H1 (cell line): ENCODE measurements at regions not wholly inside any gene's neighbourhood (a gene's known extent, or its start where the extent isn't known, plus 50 kb on each side); places are given as distances from the start of the nearest gene placed in this dataset.

Experiments used
- CTCF ChIA-PET: fragments of 300-600 bp; sonication (Branson Sonifier 250); formaldehyde crosslinking; loops from one replicate; lab custom pipeline; 2021; ENCODE audit not compliant: partially characterized antibody; lab: Charles Lee
- POLR2A ChIA-PET: fragments of 300-600 bp; sonication (Branson Sonifier 250); formaldehyde crosslinking; loops from one replicate; lab custom pipeline; 2021; ENCODE audit warnings: inconsistent platforms; ENCODE audit not compliant: partially characterized antibody; lab: Charles Lee
- DNase-seq, 2 experiments: peaks; one replicate each; pipeline versions ENCODE4 v3.0.0 to v3.0.0-alpha.2; 2010 to 2022; ENCODE audit warnings: low spot score in 2 of 2, low read depth in 1 of 2, mixed read lengths in 1 of 2
- FAIRE-seq: peaks from 2 replicates; lab custom pipeline; 2011; peaks lifted over from hg19 to GRCh38; lab: Jason Lieb, UNC
- H2AFZ ChIP-seq: 2 replicates; pipeline ENCODE4 v1.8.1; 2012; ENCODE audit warnings: low read length, inconsistent platforms
- H2AK5ac ChIP-seq: 2 replicates; pipeline ENCODE4 v1.6.1; 2013; ENCODE audit warnings: low read depth, low read length
- H2BK120ac ChIP-seq: replicated peaks from 2 replicates; pipeline ENCODE3; 2013; ENCODE audit warnings: low read depth, low read length, inconsistent platforms
- H2BK12ac ChIP-seq: 2 replicates; pipeline ENCODE4 v1.6.1; 2013; ENCODE audit warnings: low read depth, low read length
- H2BK15ac ChIP-seq: 2 replicates; pipeline ENCODE4 v1.6.1; 2013; ENCODE audit warnings: low read length
- H2BK20ac ChIP-seq: 2 replicates; pipeline ENCODE4 v1.6.1; 2013; ENCODE audit warnings: low read length
- H2BK5ac ChIP-seq: 2 replicates; pipeline ENCODE4 v1.6.1; 2013; ENCODE audit warnings: low read depth, low read length
- H3K14ac ChIP-seq: 2 replicates; pipeline ENCODE4 v1.6.1; 2013; ENCODE audit warnings: inconsistent platforms; ENCODE audit not compliant: insufficient read length
- H3K18ac ChIP-seq: 2 replicates; pipeline ENCODE4 v1.6.1; 2013; ENCODE audit warnings: low read length; ENCODE audit errors: extremely low read depth
- H3K23ac ChIP-seq: 2 replicates; pipeline ENCODE4 v1.6.1; 2013; ENCODE audit warnings: inconsistent platforms; ENCODE audit not compliant: insufficient read length
- H3K23me2 ChIP-seq: 2 replicates; pipeline ENCODE4 v1.6.1; 2013; ENCODE audit warnings: low read depth, low read length
- H3K27ac ChIP-seq: 2 replicates; pipeline ENCODE4 v1.6.1; 2011; ENCODE audit warnings: low read depth, low read length, inconsistent platforms
- H3K27me3 ChIP-seq, 4 experiments: replicated peaks in 1 of 4; 1 replicate in 1 of 4; 2 replicates in 3 of 4; pipeline versions ENCODE4 v1.6.1 to v1.8.1; 2011 to 2013; ENCODE audit warnings: low read length in 3 of 4, mild to moderate bottlenecking in 3 of 4, inconsistent platforms in 2 of 4, mixed read lengths in 2 of 4, moderate library complexity in 1 of 4; ENCODE audit not compliant: control insufficient read depth in 3 of 4, insufficient read depth in 3 of 4; ENCODE audit errors: extremely low read depth in 1 of 4
- H3K36me3 ChIP-seq, 4 experiments: 2 replicates each; pipeline versions ENCODE4 v1.6.1 to v1.8.1; 2011 to 2013; ENCODE audit warnings: mild to moderate bottlenecking in 4 of 4, low read length in 3 of 4, moderate library complexity in 2 of 4, control low read depth in 1 of 4, inconsistent platforms in 1 of 4; ENCODE audit not compliant: insufficient read depth in 4 of 4, control insufficient read depth in 2 of 4
- H3K4ac ChIP-seq: replicated peaks from 2 replicates; pipeline ENCODE3; 2013; ENCODE audit warnings: low read length, low read depth, mixed read lengths, inconsistent platforms; ENCODE audit not compliant: insufficient read length
- H3K4me1 ChIP-seq, 4 experiments: replicated peaks in 1 of 4; 1 replicate in 1 of 4; 2 replicates in 3 of 4; pipeline versions ENCODE4 v1.6.1 to v1.8.1; 2011 to 2013; ENCODE audit warnings: low read length in 3 of 4, inconsistent platforms in 2 of 4, mixed read lengths in 1 of 4; ENCODE audit not compliant: insufficient read depth in 4 of 4, control insufficient read depth in 3 of 4
- H3K4me2 ChIP-seq, 2 experiments: 2 replicates each; pipeline versions ENCODE4 v1.6.1 to v1.8.1; 2011 to 2013; ENCODE audit warnings: low read depth in 2 of 2, low read length in 2 of 2, control low read depth in 1 of 2, inconsistent platforms in 1 of 2, mild to moderate bottlenecking in 1 of 2; ENCODE audit not compliant: insufficient read depth in 1 of 2
- H3K4me3 ChIP-seq, 4 experiments: fragments of 200-600, 300-600 bp in 1 of 4; sonication (generic), shearing (Covaris generic), sonication (Bioruptor Twin) in 1 of 4; 2 replicates each; pipeline versions ENCODE4 v1.5.1 to v1.8.1; 2011 to 2016; ENCODE audit warnings: low read length in 4 of 4, low read depth in 3 of 4, control low read depth in 2 of 4, inconsistent platforms in 2 of 4, mild to moderate bottlenecking in 2 of 4, mixed read lengths in 1 of 4, moderate library complexity in 1 of 4; ENCODE audit not compliant: insufficient read depth in 2 of 4; ENCODE audit errors: extremely low read depth in 1 of 4
- H3K56ac ChIP-seq: replicated peaks from 2 replicates; pipeline ENCODE3; 2013; ENCODE audit warnings: low read depth, mild to moderate bottlenecking, mixed read lengths, low read length, inconsistent platforms; ENCODE audit not compliant: insufficient read length
- H3K79me1 ChIP-seq: 2 replicates; pipeline ENCODE4 v1.6.1; 2013; ENCODE audit warnings: low read depth, low read length, control low read depth
- H3K79me2 ChIP-seq, 2 experiments: 2 replicates each; pipeline versions ENCODE4 v1.6.1 to v1.8.1; 2012 to 2013; ENCODE audit warnings: low read length in 2 of 2, mild to moderate bottlenecking in 2 of 2, inconsistent platforms in 1 of 2; ENCODE audit not compliant: insufficient read depth in 2 of 2, control insufficient read depth in 1 of 2
- H3K9ac ChIP-seq, 4 experiments: replicated peaks in 1 of 4; 1 replicate in 1 of 4; 2 replicates in 3 of 4; pipeline versions ENCODE4 v1.6.1 to v1.8.1; 2011 to 2013; ENCODE audit warnings: low read depth in 3 of 4, low read length in 3 of 4, control low read depth in 2 of 4, mild to moderate bottlenecking in 2 of 4, moderate library complexity in 2 of 4, inconsistent platforms in 1 of 4; ENCODE audit errors: extremely low read depth in 1 of 4
- H3K9me3 ChIP-seq, 2 experiments: 2 replicates each; pipeline versions ENCODE4 v1.6.1 to v1.8.1; 2012 to 2013; ENCODE audit warnings: mild to moderate bottlenecking in 2 of 2, moderate library complexity in 2 of 2, control low read depth in 1 of 2, inconsistent platforms in 1 of 2, low read depth in 1 of 2, low read length in 1 of 2, mixed read lengths in 1 of 2; ENCODE audit not compliant: insufficient read depth in 2 of 2
- H4K20me1 ChIP-seq, 2 experiments: replicated peaks in 1 of 2; 2 replicates each; pipeline versions ENCODE3 to v1.8.1; 2011 to 2013; ENCODE audit warnings: inconsistent platforms in 2 of 2, low read length in 2 of 2, mild to moderate bottlenecking in 1 of 2; ENCODE audit not compliant: insufficient read depth in 2 of 2, control insufficient read depth in 1 of 2
- H4K5ac ChIP-seq: 2 replicates; pipeline ENCODE4 v1.6.1; 2013; ENCODE audit warnings: low read length, low read depth, mixed read lengths, inconsistent platforms; ENCODE audit not compliant: insufficient read length
- H4K8ac ChIP-seq: 2 replicates; pipeline ENCODE4 v1.8.0; 2013; ENCODE audit warnings: mild to moderate bottlenecking, moderate library complexity, low read length, inconsistent platforms; ENCODE audit not compliant: insufficient read depth; ENCODE audit errors: extremely low read depth
- H4K91ac ChIP-seq: replicated peaks from 2 replicates; pipeline ENCODE3; 2013; ENCODE audit warnings: low read length, mixed read lengths, inconsistent platforms; ENCODE audit not compliant: insufficient read length
- CREB1 ChIP-seq: IDR thresholded peaks from 2 replicates; pipeline ENCODE4 v1.6.1; 2012; ENCODE audit warnings: inconsistent platforms
- NANOG ChIP-seq: IDR thresholded peaks from 2 replicates; pipeline ENCODE4 v1.6.1; 2011; ENCODE audit warnings: low read length, low read depth, mild to moderate bottlenecking, inconsistent platforms; ENCODE audit not compliant: insufficient read depth, poor library complexity, severe bottlenecking
- TAF7 ChIP-seq: optimal IDR thresholded peaks from 2 replicates; pipeline ENCODE3; 2011; ENCODE audit warnings: low read depth, mild to moderate bottlenecking, inconsistent platforms, low read length, moderate library complexity, borderline replicate concordance
- WGBS, 2 experiments: shearing (Covaris generic) in 1 of 2; methylation state at CpG; one replicate each; pipeline versions ENCODE4 v1.1.6 to v1.1.7; 2013 to 2015; ENCODE audit warnings: low lambda C conversion rate in 2 of 2, mixed read lengths in 2 of 2, inconsistent platforms in 1 of 2, low coverage in 1 of 2, missing lambda C conversion rate in 1 of 2; ENCODE audit not compliant: insufficient replicate concordance in 2 of 2, insufficient coverage in 1 of 2, insufficient read length in 1 of 2; ENCODE audit errors: extremely low coverage in 1 of 2, missing lambda C conversion rate in 1 of 2; 5-methylcytosine and 5-hydroxymethylcytosine counted together

GRCh38 chr13:23488442-23488841, 54.9 kb upstream of the SACS start:
- DNase-seq: no peak

More at GRCh38 chr13:23488442-23488841, 54.9 kb upstream of the SACS start:
- no peak overlapping the region for H3K4me3 ChIP-seq
- no peaks in the 10 kb centered on the region for H4K20me1 ChIP-seq
- no peak overlapping the region for H3K4ac ChIP-seq
- H4K5ac ChIP-seq: no peak overlapping the region
- H4K91ac ChIP-seq: no peak overlapping the region
- H3K4me1 ChIP-seq: no peaks in the 10 kb centered on the region
- 93% methylated on average over 6 of the region's 6 CpGs; no CpG with 5 or more reads in 1 of the 2 experiments for WGBS, 2 experiments
- no peaks in the 10 kb centered on the region for H3K36me3 ChIP-seq
- no peak overlapping the region for H3K27ac ChIP-seq
- H3K14ac ChIP-seq: no peak overlapping the region
- no peak overlapping the region for H2BK5ac ChIP-seq
- H3K4me2 ChIP-seq: no peak overlapping the region
- ChIA-PET POLR2A (no interaction called here), CTCF (interaction anchor here (0.7 to 1.4 kb wide), 2 partner anchors 13 to 419 kb away, joined by 3 read pairs; no protein-coding TSS in a partner anchor)
- H3K79me2 ChIP-seq: no peaks in the 10 kb centered on the region
- H2BK120ac ChIP-seq: no peak overlapping the region
- no peak overlapping the region for H2BK20ac ChIP-seq
- H2BK15ac ChIP-seq: no peak overlapping the region
- no peak for TF ChIP-seq TAF7
- TF ChIP-seq NANOG: no peak
- no peak for TF ChIP-seq CREB1
- H3K23me2 ChIP-seq: no peaks in the 10 kb centered on the region
- H2BK12ac ChIP-seq: no peak overlapping the region
- no peak overlapping the region for H3K18ac ChIP-seq
- no peak overlapping the region for H3K9ac ChIP-seq
- H3K9me3 ChIP-seq: no peaks in the 10 kb centered on the region
- no peak overlapping the region for H3K56ac ChIP-seq
- H2AK5ac ChIP-seq: no peak overlapping the region
- FAIRE-seq: no peak
- H3K79me1 ChIP-seq: no peaks in the 10 kb centered on the region
- H3K27me3 ChIP-seq: no peaks in the 10 kb centered on the region
- H3K23ac ChIP-seq: no peak overlapping the region
- no peak overlapping the region for H4K8ac ChIP-seq
- H2AFZ ChIP-seq: no peak overlapping the region
